Left ventricle myocardium inferior (tissue), 1 donor: ENCODE measurements at regions not wholly inside any gene's neighbourhood (a gene's known extent, or its start where the extent isn't known, plus 50 kb on each side); places are given as distances from the start of the nearest gene placed in this dataset.

Experiments
- DNase-seq: peaks from one replicate; pipeline ENCODE4 v3.0.0-alpha.2; 2020
- H3K27ac ChIP-seq: fragments of 200-600 bp; replicated peaks from 2 replicates; pipeline ENCODE4 v1.8.0; 2021
- H3K27me3 ChIP-seq: fragments of 200-600 bp; 2 replicates; pipeline ENCODE4 v1.8.0; 2021; ENCODE audit warnings: low read depth
- H3K36me3 ChIP-seq: fragments of 200-600 bp; 2 replicates; pipeline ENCODE4 v1.8.0; 2021
- H3K4me1 ChIP-seq: fragments of 200-600 bp; 2 replicates; pipeline ENCODE4 v1.8.0; 2021
- H3K4me3 ChIP-seq: fragments of 200-600 bp; 2 replicates; pipeline ENCODE4 v1.8.0; 2021; ENCODE audit warnings: mild to moderate bottlenecking, moderate library complexity
- H3K9me3 ChIP-seq: fragments of 200-600 bp; replicated peaks from 2 replicates; pipeline ENCODE4 v1.8.0; 2021
- CTCF ChIP-seq: fragments of 200-600 bp; IDR thresholded peaks from 2 replicates; pipeline ENCODE4 v1.8.0; 2021; ENCODE audit warnings: antibody characterized with exemption, mild to moderate bottlenecking, borderline replicate concordance
- intact Hi-C: fragments of 100-400 bp; cut with micrococcal nuclease; formaldehyde crosslinking; loops from one replicate; pipeline ENCODE4 v1.11.0; 2022
- donor health status: DM: no; HTN: yes; CAD: no; lungs with severe emphysema.

- DNase-seq = no peak
- H3K4me3 ChIP-seq = no peak overlapping the region
- no peaks in the 10 kb centered on the region for H3K4me1 ChIP-seq
- H3K9me3 ChIP-seq = peaks cover 1% of the 10 kb centered on the region
- H3K36me3 ChIP-seq = no peaks in the 10 kb centered on the region
- intact Hi-C loops = no loop called here
- no peak for TF ChIP-seq CTCF
- no peaks in the 10 kb centered on the region for H3K27me3 ChIP-seq
- H3K27ac ChIP-seq = no peak overlapping the region
Measured at GRCh38 chr21:20308586-20309315, 689.5 kb upstream of the NCAM2 start.

GRCh38 chr21:20311234-20311787, 686.9 kb upstream of the NCAM2 start:
- no peaks in the 10 kb centered on the region for H3K36me3 ChIP-seq
- H3K4me3 ChIP-seq = no peak overlapping the region
- no peak overlapping the region for H3K27ac ChIP-seq
- H3K9me3 ChIP-seq = peaks cover 23% of the 10 kb centered on the region
- DNase-seq = no peak
- no peak for TF ChIP-seq CTCF
- no peaks in the 10 kb centered on the region for H3K4me1 ChIP-seq
- intact Hi-C loops = no loop called here
- no peaks in the 10 kb centered on the region for H3K27me3 ChIP-seq

- intact Hi-C loops = no loop called here
Measured at GRCh38 chr21:20313013-20313412, 685.2 kb upstream of the NCAM2 start.

GRCh38 chr21:20315042-20315441, 683.2 kb upstream of the NCAM2 start:
- no peak for TF ChIP-seq CTCF
- Histone ChIP-seq H3K9me3 (peaks cover 23% of the 10 kb centered on the region), H3K27ac (no peak overlapping the region), H3K4me3 (no peak overlapping the region), H3K36me3 (no peaks in the 10 kb centered on the region), H3K27me3 (no peaks in the 10 kb centered on the region), H3K4me1 (no peaks in the 10 kb centered on the region)
- DNase-seq = no peak
- intact Hi-C loops = no loop called here

More at GRCh38 chr21:20313013-20313412, 685.2 kb upstream of the NCAM2 start:
- no peak for TF ChIP-seq CTCF
- no peak for DNase-seq
- H3K9me3 ChIP-seq = peaks cover 23% of the 10 kb centered on the region
- no peaks in the 10 kb centered on the region for H3K27me3 ChIP-seq
- no peaks in the 10 kb centered on the region for H3K36me3 ChIP-seq
- H3K4me1 ChIP-seq = no peaks in the 10 kb centered on the region
- H3K27ac ChIP-seq = no peak overlapping the region
- H3K4me3 ChIP-seq = no peak overlapping the region

- no peak for TF ChIP-seq CTCF
Measured at GRCh38 chr21:20329636-20330035, 668.6 kb upstream of the NCAM2 start.

More at GRCh38 chr21:20329636-20330035, 668.6 kb upstream of the NCAM2 start:
- Histone ChIP-seq H3K27ac (no peak overlapping the region), H3K4me3 (no peak overlapping the region), H3K4me1 (no peaks in the 10 kb centered on the region), H3K36me3 (no peaks in the 10 kb centered on the region), H3K9me3 (peaks cover 11% of the 10 kb centered on the region), H3K27me3 (no peaks in the 10 kb centered on the region)
- DNase-seq = no peak
- intact Hi-C loops = no loop called here
